ENCODE measurements at regions not wholly inside any gene's neighbourhood (a gene's known extent, or its start where the extent isn't known, plus 50 kb on each side); places are given as distances from the start of the nearest gene placed in this dataset.

DNA sequence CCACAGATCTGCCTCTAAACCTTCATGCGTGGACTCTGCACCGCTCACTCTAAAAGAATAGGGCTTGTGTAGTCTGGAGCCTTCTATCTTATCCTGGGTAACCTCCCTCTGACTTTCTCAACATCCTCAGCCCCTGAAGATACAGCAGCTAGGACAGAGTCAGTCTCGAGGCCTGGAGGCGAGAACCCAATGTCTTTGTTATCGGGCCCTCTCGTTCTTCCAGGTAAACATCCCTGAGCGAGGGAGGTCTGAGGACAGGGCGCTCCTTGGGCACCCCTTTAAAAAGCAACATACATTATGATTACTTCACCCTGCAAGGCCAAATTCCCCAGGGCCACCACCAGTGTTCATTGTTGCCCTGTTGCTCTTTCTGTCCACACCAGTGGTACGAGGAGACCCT, 75.4 kb upstream of the PRNP start:
- TF ChIP-seq EP300 (IDR thresholded peaks at IDR 0.05) = no peak
- no peak for TF ChIP-seq HDAC2 (IDR thresholded peaks at IDR 0.05)
- no peak for TF ChIP-seq CTCF (IDR thresholded peaks at IDR 0.05)
- TF ChIP-seq, protein P1, sequence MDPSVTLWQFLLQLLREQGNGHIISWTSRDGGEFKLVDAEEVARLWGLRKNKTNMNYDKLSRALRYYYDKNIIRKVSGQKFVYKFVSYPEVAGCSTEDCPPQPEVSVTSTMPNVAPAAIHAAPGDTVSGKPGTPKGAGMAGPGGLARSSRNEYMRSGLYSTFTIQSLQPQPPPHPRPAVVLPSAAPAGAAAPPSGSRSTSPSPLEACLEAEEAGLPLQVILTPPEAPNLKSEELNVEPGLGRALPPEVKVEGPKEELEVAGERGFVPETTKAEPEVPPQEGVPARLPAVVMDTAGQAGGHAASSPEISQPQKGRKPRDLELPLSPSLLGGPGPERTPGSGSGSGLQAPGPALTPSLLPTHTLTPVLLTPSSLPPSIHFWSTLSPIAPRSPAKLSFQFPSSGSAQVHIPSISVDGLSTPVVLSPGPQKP (IDR thresholded peaks at IDR 0.05; ENCODE audit: low read depth, low read length) = no peak

All from A549 (cell line).